HEK293 (cell line): ENCODE measurements at regions not wholly inside any gene's neighbourhood (a gene's known extent, or its start where the extent isn't known, plus 50 kb on each side); places are given as distances from the start of the nearest gene placed in this dataset.

Experiments used
- HOXA7 ChIP-seq: sonication (generic); formaldehyde crosslinking; IDR thresholded peaks from 2 replicates; pipeline ENCODE4 v1.8.1; 2022; ENCODE audit warnings: missing genetic modification reagents, borderline replicate concordance
- KLF1 ChIP-seq: fragments of 450-650 bp; formaldehyde crosslinking; IDR thresholded peaks from 2 replicates; pipeline ENCODE4 v1.5.1; 2016; ENCODE audit warnings: missing biosample characterization, missing genetic modification characterization
- SETDB1 ChIP-seq: IDR thresholded peaks from one replicate; pipeline ENCODE4 v1.6.1; 2017; ENCODE audit warnings: mild to moderate bottlenecking, low read length, moderate library complexity, mixed read lengths; ENCODE audit not compliant: insufficient read length
- YY1 ChIP-seq: fragments of 450-650 bp; formaldehyde crosslinking; IDR thresholded peaks from 2 replicates; pipeline ENCODE4 v1.5.1; 2018; ENCODE audit warnings: missing biosample characterization, missing genetic modification characterization
- ZBTB1 ChIP-seq: fragments of 450-650 bp; formaldehyde crosslinking; IDR thresholded peaks from 2 replicates; pipeline ENCODE4 v1.5.1; 2016; ENCODE audit warnings: missing biosample characterization, missing genetic modification characterization
- ZFP37 ChIP-seq: fragments of 450-650 bp; formaldehyde crosslinking; IDR thresholded peaks from 2 replicates; pipeline ENCODE4 v1.5.1; 2016; ENCODE audit warnings: missing biosample characterization, missing genetic modification characterization
- ZNF10 ChIP-seq: fragments of 450-650 bp; formaldehyde crosslinking; IDR thresholded peaks from 2 replicates; pipeline ENCODE4 v1.5.1; 2017; ENCODE audit warnings: missing biosample characterization, missing genetic modification characterization
- ZNF211 ChIP-seq: fragments of 450-650 bp; formaldehyde crosslinking; IDR thresholded peaks from 2 replicates; pipeline ENCODE4 v1.5.1; 2016; ENCODE audit warnings: low read depth, missing biosample characterization, missing genetic modification characterization
- ZNF510 ChIP-seq: fragments of 450-650 bp; formaldehyde crosslinking; IDR thresholded peaks from 2 replicates; pipeline ENCODE4 v1.5.1; 2018; ENCODE audit warnings: mild to moderate bottlenecking, missing genetic modification characterization, missing biosample characterization; ENCODE audit not compliant: insufficient replicate concordance
- ZNF549 ChIP-seq: fragments of 450-650 bp; IDR thresholded peaks from 2 replicates; pipeline ENCODE4 v1.5.1; 2018; ENCODE audit warnings: missing biosample characterization, missing genetic modification characterization, mild to moderate bottlenecking, inconsistent platforms, moderate library complexity
- ZNF701 ChIP-seq: fragments of 450-650 bp; formaldehyde crosslinking; IDR thresholded peaks from 2 replicates; pipeline ENCODE4 v1.5.1; 2016; ENCODE audit warnings: missing biosample characterization, missing genetic modification characterization
- TF ChIP-seq, protein P1 (sequence below): fragments of 450-650 bp; formaldehyde crosslinking; IDR thresholded peaks from 2 replicates; pipeline ENCODE4 v1.5.1; 2016; ENCODE audit warnings: missing biosample characterization, missing genetic modification characterization
- TF ChIP-seq, protein P2 (sequence below): fragments of 450-650 bp; formaldehyde crosslinking; IDR thresholded peaks from 2 replicates; pipeline ENCODE4 v1.5.1; 2016; ENCODE audit warnings: missing biosample characterization, missing genetic modification characterization, low read depth
- TF ChIP-seq, protein P3 (sequence below): fragments of 450-650 bp; formaldehyde crosslinking; IDR thresholded peaks from 2 replicates; pipeline ENCODE4 v1.5.1; 2017; ENCODE audit warnings: missing biosample characterization, missing genetic modification characterization

DNA sequence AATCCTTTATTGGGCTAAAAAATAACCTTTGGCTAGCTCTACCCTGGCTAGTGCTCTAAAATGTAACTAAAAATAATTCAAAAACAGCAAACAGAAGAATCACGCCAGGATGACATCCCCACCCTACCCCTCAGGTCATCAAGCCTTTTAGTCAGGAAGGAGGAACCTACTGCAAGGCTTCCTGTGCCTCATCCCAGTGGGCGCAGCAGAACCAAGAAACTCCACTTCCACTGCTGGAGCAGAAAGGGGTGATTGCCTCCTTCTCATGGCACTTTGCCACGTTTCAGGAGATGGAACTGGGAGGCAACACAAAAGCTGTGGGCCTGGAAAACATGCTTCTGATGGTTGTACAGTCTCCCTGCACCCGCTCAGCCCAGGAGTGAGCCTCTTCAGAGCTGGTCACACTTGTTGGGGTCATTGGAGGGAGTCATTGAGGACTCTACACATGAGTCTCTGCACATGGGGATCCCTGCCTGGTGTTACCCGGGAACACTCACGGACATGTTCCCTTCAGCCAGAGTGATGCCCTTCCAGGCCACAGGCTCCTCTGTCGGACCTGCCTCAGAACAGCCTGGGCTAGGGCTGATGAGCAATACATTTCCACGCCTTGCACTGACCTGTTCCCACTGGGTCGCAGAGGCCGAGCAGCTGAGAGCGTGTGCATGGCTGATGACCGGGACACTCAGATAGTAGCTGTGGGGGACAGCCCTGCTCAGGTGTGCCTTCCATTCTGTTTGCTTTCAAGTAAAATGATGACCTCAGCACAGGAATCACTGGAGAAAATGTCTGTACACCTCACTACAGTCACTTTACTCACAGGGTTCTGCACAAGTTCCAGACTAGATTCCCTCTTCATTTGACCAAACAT lies 355.3 kb downstream of the FGFR2 start:
- TF ChIP-seq ZNF510 (no peak), SETDB1 (no peak), HOXA7 (no peak), ZBTB1 (no peak), KLF1 (tag by site-specific recombination) (no peak), ZFP37 (tag by site-specific recombination) (no peak), ZNF211 (no peak), ZNF549 (tag by site-specific recombination) (no peak), ZNF701 (tag by site-specific recombination) (no peak), ZNF10 (tag by site-specific recombination) (no peak), YY1 (tag by site-specific recombination) (no peak)
- TF ChIP-seq, protein P1, sequence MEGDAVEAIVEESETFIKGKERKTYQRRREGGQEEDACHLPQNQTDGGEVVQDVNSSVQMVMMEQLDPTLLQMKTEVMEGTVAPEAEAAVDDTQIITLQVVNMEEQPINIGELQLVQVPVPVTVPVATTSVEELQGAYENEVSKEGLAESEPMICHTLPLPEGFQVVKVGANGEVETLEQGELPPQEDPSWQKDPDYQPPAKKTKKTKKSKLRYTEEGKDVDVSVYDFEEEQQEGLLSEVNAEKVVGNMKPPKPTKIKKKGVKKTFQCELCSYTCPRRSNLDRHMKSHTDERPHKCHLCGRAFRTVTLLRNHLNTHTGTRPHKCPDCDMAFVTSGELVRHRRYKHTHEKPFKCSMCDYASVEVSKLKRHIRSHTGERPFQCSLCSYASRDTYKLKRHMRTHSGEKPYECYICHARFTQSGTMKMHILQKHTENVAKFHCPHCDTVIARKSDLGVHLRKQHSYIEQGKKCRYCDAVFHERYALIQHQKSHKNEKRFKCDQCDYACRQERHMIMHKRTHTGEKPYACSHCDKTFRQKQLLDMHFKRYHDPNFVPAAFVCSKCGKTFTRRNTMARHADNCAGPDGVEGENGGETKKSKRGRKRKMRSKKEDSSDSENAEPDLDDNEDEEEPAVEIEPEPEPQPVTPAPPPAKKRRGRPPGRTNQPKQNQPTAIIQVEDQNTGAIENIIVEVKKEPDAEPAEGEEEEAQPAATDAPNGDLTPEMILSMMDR = no peak
- TF ChIP-seq, protein P2, sequence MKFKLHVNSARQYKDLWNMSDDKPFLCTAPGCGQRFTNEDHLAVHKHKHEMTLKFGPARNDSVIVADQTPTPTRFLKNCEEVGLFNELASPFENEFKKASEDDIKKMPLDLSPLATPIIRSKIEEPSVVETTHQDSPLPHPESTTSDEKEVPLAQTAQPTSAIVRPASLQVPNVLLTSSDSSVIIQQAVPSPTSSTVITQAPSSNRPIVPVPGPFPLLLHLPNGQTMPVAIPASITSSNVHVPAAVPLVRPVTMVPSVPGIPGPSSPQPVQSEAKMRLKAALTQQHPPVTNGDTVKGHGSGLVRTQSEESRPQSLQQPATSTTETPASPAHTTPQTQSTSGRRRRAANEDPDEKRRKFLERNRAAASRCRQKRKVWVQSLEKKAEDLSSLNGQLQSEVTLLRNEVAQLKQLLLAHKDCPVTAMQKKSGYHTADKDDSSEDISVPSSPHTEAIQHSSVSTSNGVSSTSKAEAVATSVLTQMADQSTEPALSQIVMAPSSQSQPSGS (tag by site-specific recombination) = no peak
- TF ChIP-seq, protein P3, sequence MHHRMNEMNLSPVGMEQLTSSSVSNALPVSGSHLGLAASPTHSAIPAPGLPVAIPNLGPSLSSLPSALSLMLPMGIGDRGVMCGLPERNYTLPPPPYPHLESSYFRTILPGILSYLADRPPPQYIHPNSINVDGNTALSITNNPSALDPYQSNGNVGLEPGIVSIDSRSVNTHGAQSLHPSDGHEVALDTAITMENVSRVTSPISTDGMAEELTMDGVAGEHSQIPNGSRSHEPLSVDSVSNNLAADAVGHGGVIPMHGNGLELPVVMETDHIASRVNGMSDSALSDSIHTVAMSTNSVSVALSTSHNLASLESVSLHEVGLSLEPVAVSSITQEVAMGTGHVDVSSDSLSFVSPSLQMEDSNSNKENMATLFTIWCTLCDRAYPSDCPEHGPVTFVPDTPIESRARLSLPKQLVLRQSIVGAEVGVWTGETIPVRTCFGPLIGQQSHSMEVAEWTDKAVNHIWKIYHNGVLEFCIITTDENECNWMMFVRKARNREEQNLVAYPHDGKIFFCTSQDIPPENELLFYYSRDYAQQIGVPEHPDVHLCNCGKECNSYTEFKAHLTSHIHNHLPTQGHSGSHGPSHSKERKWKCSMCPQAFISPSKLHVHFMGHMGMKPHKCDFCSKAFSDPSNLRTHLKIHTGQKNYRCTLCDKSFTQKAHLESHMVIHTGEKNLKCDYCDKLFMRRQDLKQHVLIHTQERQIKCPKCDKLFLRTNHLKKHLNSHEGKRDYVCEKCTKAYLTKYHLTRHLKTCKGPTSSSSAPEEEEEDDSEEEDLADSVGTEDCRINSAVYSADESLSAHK (tag by site-specific recombination) = no peak
